Upper lobe of left lung (tissue), 6 donors: ENCODE measurements at regions not wholly inside any gene's neighbourhood (a gene's known extent, or its start where the extent isn't known, plus 50 kb on each side); places are given as distances from the start of the nearest gene placed in this dataset.

Experiments
- ATAC-seq, 2 donors: fragments of 200-7000 bp; cut with Tn5 transposase; one replicate each; pipeline ENCODE4 v1.9.1; 2022; ENCODE audit warnings: mild to moderate bottlenecking in 2 of 2, moderate library complexity in 2 of 2; ENCODE audit not compliant: low FRiP score in 2 of 2
- DNase-seq, 2 donors: peaks; one replicate each; pipeline ENCODE4 v3.0.0-alpha.2; 2019 to 2020
- H3K27ac ChIP-seq, 4 donors: fragments of 200-600 bp; sonication (generic); one replicate each; pipeline ENCODE4 v1.5.1; 2016 to 2019
- H3K27me3 ChIP-seq, 4 donors: fragments of 200-600 bp; sonication (generic); one replicate each; pipeline ENCODE4 v1.5.1; 2017 to 2019
- H3K36me3 ChIP-seq, 4 donors: fragments of 200-600 bp; sonication (generic); one replicate each; pipeline ENCODE4 v1.5.1; 2016 to 2019
- H3K4me1 ChIP-seq, 4 donors: fragments of 200-600 bp; sonication (generic); one replicate each; pipeline ENCODE4 v1.5.1; 2018 to 2019
- H3K4me3 ChIP-seq, 4 donors: fragments of 200-600 bp; sonication (generic); one replicate each; pipeline ENCODE4 v1.5.1; 2017 to 2019; ENCODE audit warnings: mild to moderate bottlenecking in 2 of 4, moderate library complexity in 1 of 4
- H3K9me3 ChIP-seq, 4 donors: fragments of 200-600 bp; sonication (generic); one replicate each; pipeline ENCODE4 v1.5.1; 2018 to 2019
- EP300 ChIP-seq, 4 donors: sonication (generic); formaldehyde crosslinking; IDR thresholded peaks; one replicate each; pipeline ENCODE4 v1.5.1; 2017; ENCODE audit warnings: antibody characterized with exemption in 4 of 4, control low read depth in 2 of 4
- POLR2A ChIP-seq, 4 donors: fragments of 450-650 bp; IDR thresholded peaks; one replicate each; pipeline ENCODE4 v1.5.1; 2016 to 2017; ENCODE audit warnings: antibody characterized with exemption in 4 of 4, mild to moderate bottlenecking in 2 of 4
- POLR2AphosphoS5 ChIP-seq, 2 donors: sonication (generic); formaldehyde crosslinking; IDR thresholded peaks; one replicate each; pipeline ENCODE4 v1.5.1; 2017; ENCODE audit warnings: antibody characterized with exemption in 2 of 2
- WGBS, 2 donors: methylation state at CpG; one replicate each; pipeline ENCODE4 v1.1.5; 2017 to 2018; 5-methylcytosine and 5-hydroxymethylcytosine counted together
- TF ChIP-seq, protein P1 (sequence below), 6 experiments: fragments of 450-650 bp in 4 of 6; fragments of 200-600 bp in 2 of 6; sonication (generic) in 2 of 6; IDR thresholded peaks; one replicate each; pipeline ENCODE4 v1.5.1; 2016 to 2019; ENCODE audit warnings: antibody characterized with exemption in 6 of 6
- donor health status: DM: no; HTN: no; CAD: no; lungs with moderate emphysema.
- donor health status: DM: no; HTN: yes; CAD: no; lungs with severe emphysema.

GRCh38 chr3:23062582-23062981, 140.5 kb upstream of the UBE2E2 start:
- Histone ChIP-seq H3K4me1 (no peaks in the 10 kb centered on the region), H3K9me3 (no peaks in the 10 kb centered on the region), H3K4me3 (no peak overlapping the region), H3K27me3 (no peaks in the 10 kb centered on the region), H3K27ac (no peak overlapping the region), H3K36me3 (no peaks in the 10 kb centered on the region)
- WGBS, 2 donors: 86% methylated on average over 1 of the region's 1 CpG; no CpG with 5 or more reads in 1 of the 2 donors
- TF ChIP-seq POLR2A (IDR thresholded peaks at IDR 0.05): no peak
- no peak for TF ChIP-seq EP300 (IDR thresholded peaks at IDR 0.05)
- TF ChIP-seq, protein P1, sequence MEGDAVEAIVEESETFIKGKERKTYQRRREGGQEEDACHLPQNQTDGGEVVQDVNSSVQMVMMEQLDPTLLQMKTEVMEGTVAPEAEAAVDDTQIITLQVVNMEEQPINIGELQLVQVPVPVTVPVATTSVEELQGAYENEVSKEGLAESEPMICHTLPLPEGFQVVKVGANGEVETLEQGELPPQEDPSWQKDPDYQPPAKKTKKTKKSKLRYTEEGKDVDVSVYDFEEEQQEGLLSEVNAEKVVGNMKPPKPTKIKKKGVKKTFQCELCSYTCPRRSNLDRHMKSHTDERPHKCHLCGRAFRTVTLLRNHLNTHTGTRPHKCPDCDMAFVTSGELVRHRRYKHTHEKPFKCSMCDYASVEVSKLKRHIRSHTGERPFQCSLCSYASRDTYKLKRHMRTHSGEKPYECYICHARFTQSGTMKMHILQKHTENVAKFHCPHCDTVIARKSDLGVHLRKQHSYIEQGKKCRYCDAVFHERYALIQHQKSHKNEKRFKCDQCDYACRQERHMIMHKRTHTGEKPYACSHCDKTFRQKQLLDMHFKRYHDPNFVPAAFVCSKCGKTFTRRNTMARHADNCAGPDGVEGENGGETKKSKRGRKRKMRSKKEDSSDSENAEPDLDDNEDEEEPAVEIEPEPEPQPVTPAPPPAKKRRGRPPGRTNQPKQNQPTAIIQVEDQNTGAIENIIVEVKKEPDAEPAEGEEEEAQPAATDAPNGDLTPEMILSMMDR (IDR thresholded peaks at IDR 0.05): no peak
- TF ChIP-seq POLR2AphosphoS5 (IDR thresholded peaks at IDR 0.05): no peak
- ATAC-seq: no peak
- no peak for DNase-seq

DNA sequence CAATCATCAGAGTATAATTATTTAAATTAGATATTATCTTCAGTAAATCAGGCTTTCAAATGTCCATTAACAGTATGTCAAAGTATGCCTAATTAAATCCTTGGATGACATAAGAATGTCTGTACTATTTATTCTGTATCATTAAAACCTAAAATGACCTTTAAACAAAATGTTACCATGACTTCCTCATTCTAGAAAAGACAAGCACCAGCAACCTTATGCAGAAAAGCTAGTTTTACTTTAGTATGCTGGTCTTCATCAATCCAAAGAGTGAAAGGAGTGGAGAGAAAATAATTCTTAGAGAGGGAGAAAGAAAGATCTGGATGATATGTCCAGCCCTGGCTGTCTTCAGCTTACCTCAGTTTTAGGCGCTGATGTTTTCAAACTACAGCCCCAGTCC, 140.1 kb upstream of the UBE2E2 start:
- Histone ChIP-seq H3K4me1 (no peaks in the 10 kb centered on the region), H3K27ac (no peak overlapping the region), H3K9me3 (no peaks in the 10 kb centered on the region), H3K4me3 (no peak overlapping the region), H3K27me3 (no peaks in the 10 kb centered on the region), H3K36me3 (no peaks in the 10 kb centered on the region)
- no peak for DNase-seq
- ATAC-seq: no peak
- TF ChIP-seq POLR2AphosphoS5 (IDR thresholded peaks at IDR 0.05) (no peak), POLR2A (IDR thresholded peaks at IDR 0.05) (no peak), EP300 (IDR thresholded peaks at IDR 0.05) (no peak)
- TF ChIP-seq, protein P1 (IDR thresholded peaks at IDR 0.05): no peak
- WGBS, 2 donors: 95 to 100% methylated on average over 1 of the region's 1 CpG

DNA sequence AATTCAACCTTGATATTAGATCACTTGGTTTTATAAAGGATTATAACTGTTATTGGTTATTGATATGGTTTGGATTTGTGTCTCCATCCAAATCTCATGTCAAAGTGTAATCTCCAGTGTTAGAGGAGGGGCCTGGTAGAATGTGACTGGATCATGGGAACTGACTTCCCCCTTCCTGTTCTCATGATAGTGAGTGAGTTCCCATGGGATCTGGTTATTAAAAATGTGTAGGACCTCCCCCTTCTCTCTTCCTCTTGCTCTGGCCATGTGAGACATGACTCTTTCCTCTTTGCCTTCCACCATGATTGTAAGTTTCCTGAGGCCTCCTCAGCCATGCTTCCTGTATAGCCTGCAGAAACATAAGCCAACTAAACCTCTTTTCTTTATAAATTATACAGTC, 136.0 kb upstream of the UBE2E2 start:
- no peak overlapping the region for H3K4me3 ChIP-seq
- TF ChIP-seq EP300 (IDR thresholded peaks at IDR 0.05) (no peak), POLR2AphosphoS5 (IDR thresholded peaks at IDR 0.05) (no peak), POLR2A (IDR thresholded peaks at IDR 0.05) (no peak)
- TF ChIP-seq, protein P1 (IDR thresholded peaks at IDR 0.05): no peak
- ATAC-seq (no peak), DNase-seq (no peak)
- no peaks in the 10 kb centered on the region for H3K27me3 ChIP-seq
- no peaks in the 10 kb centered on the region for H3K4me1 ChIP-seq
- H3K36me3 ChIP-seq: no peaks in the 10 kb centered on the region
- no peaks in the 10 kb centered on the region for H3K9me3 ChIP-seq
- H3K27ac ChIP-seq: no peak overlapping the region

DNA sequence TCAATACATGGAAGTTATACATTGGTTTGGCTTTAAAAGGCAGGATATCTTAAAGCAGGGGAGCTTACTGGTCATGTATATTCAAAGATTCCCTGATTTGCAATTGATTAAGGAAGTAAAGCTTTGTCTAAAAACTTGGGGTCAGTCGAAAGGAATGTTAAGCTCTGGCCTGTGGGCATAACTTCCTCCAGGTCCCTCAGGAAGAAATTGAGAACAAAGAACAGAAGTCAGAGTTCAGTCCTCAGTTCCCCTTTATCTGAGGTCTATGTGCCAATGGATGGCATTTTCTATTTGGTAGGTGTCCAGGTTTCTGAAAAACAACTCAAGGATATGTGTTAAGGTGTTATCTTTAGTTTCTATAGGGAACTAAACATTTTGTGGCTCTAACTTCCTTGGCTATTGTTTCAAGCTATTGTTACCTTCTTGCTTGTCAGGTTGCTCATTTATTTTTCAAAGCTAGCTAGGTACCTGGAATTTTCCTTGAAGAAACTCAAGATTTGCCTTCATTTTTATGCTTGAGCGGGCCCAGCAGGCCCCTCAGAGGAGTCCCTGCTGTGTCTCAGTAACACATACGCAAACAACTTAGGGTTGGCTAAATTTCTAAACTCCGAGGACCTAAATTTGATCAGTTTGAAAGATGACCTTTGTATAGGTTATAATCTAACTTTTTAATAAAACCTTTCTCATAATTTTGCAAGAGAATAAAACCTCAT, 135.0 kb upstream of the UBE2E2 start:
- Histone ChIP-seq H3K4me3 (no peak overlapping the region), H3K4me1 (peaks cover 0 to 3% (median 0%) of the 10 kb centered on the region in 4 donors), H3K27me3 (no peaks in the 10 kb centered on the region), H3K36me3 (no peaks in the 10 kb centered on the region), H3K9me3 (no peaks in the 10 kb centered on the region), H3K27ac (no peak overlapping the region)
- TF ChIP-seq POLR2A (IDR thresholded peaks at IDR 0.05) (no peak), POLR2AphosphoS5 (IDR thresholded peaks at IDR 0.05) (no peak)
- no peak for DNase-seq
- 76 to 79% methylated on average over 4 of the region's 4 CpGs for WGBS, 2 donors
- no peak for ATAC-seq

GRCh38 chr3:23071296-23071695, 131.8 kb upstream of the UBE2E2 start:
- Histone ChIP-seq H3K4me1 (peaks cover 0 to 3% (median 0%) of the 10 kb centered on the region in 4 donors), H3K9me3 (no peaks in the 10 kb centered on the region), H3K36me3 (no peaks in the 10 kb centered on the region), H3K4me3 (no peak overlapping the region), H3K27me3 (no peaks in the 10 kb centered on the region), H3K27ac (no peak overlapping the region)
- DNase-seq: no peak
- TF ChIP-seq EP300 (IDR thresholded peaks at IDR 0.05): no peak
- WGBS, 2 donors: 31 to 37% methylated on average over 2 of the region's 2 CpGs
- ATAC-seq: no peak

DNA sequence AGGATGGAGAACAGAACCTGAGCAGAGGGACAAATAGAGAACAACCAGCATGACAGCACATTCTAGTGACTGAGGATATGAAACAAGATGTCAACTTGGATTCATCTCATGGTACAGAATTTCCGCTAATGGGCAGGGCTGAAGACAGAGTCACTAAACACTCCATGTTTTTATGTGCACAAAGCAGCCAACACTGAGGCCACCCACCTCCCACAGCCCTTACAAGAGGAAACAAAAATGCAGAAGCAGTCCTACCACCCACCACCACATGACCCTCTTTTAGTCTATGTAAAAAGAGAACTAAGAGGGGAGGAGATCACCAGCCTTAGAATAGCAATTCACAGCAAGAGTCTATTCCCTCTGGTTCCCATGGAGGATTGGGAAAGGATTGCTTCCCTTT, 131.4 kb upstream of the UBE2E2 start:
- TF ChIP-seq, protein P1 (IDR thresholded peaks at IDR 0.05): no peak
- TF ChIP-seq EP300 (IDR thresholded peaks at IDR 0.05): no peak
- TF ChIP-seq POLR2AphosphoS5 (IDR thresholded peaks at IDR 0.05): no peak
- no peak for TF ChIP-seq POLR2A (IDR thresholded peaks at IDR 0.05)
- ATAC-seq (peak; percentile 79 to 86), DNase-seq (peak in 1 of 2 donors; percentile 51)
- no peaks in the 10 kb centered on the region for H3K9me3 ChIP-seq
- H3K27me3 ChIP-seq: no peaks in the 10 kb centered on the region
- WGBS, 2 donors: 64 to 71% methylated on average over 1 of the region's 1 CpG
- no peak overlapping the region for H3K4me3 ChIP-seq
- peaks cover 0 to 3% (median 0%) of the 10 kb centered on the region in 4 donors for H3K4me1 ChIP-seq
- H3K27ac ChIP-seq: no peak overlapping the region
- H3K36me3 ChIP-seq: no peaks in the 10 kb centered on the region
